ENCODE measurements at regions not wholly inside any gene's neighbourhood (a gene's known extent, or its start where the extent isn't known, plus 50 kb on each side); places are given as distances from the start of the nearest gene placed in this dataset.

DNA sequence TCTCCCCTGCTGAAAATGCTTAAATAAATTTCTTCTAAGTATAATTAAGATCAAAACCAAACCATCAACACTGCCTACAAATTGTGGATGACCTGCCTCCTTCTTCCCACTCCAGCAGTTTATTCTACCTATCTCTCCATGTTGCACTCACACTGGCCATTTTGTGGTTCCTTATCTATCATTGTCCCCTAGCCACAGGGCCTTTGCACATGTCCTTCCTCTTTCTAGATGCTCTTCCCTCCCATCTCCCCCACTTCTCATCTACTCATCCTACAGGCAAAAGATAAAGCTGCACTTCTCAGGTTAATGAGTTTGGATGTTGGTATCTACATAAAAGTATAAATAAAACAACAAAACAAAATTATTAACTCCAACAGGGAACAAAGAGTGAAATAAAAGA lies 70.6 kb upstream of the CCNG1 start:
- TF ChIP-seq CTCF (IDR thresholded peaks at IDR 0.05) = no peak
- TF ChIP-seq POLR2A (IDR thresholded peaks at IDR 0.05) = no peak
